H1 (cell line): ENCODE measurements at regions not wholly inside any gene's neighbourhood (a gene's known extent, or its start where the extent isn't known, plus 50 kb on each side); places are given as distances from the start of the nearest gene placed in this dataset.

Experiments
- CTCF ChIA-PET: fragments of 300-600 bp; sonication (Branson Sonifier 250); formaldehyde crosslinking; loops from one replicate; lab custom pipeline; 2021; ENCODE audit not compliant: partially characterized antibody; lab: Charles Lee
- POLR2A ChIA-PET: fragments of 300-600 bp; sonication (Branson Sonifier 250); formaldehyde crosslinking; loops from one replicate; lab custom pipeline; 2021; ENCODE audit warnings: inconsistent platforms; ENCODE audit not compliant: partially characterized antibody; lab: Charles Lee
- DNase-seq, 2 experiments: peaks; one replicate each; pipeline versions ENCODE4 v3.0.0 to v3.0.0-alpha.2; 2010 to 2022; ENCODE audit warnings: low spot score in 2 of 2, low read depth in 1 of 2, mixed read lengths in 1 of 2
- FAIRE-seq: peaks from 2 replicates; lab custom pipeline; 2011; peaks lifted over from hg19 to GRCh38; lab: Jason Lieb, UNC
- H2AFZ ChIP-seq: 2 replicates; pipeline ENCODE4 v1.8.1; 2012; ENCODE audit warnings: low read length, inconsistent platforms
- H2AK5ac ChIP-seq: 2 replicates; pipeline ENCODE4 v1.6.1; 2013; ENCODE audit warnings: low read depth, low read length
- H2BK120ac ChIP-seq: replicated peaks from 2 replicates; pipeline ENCODE3; 2013; ENCODE audit warnings: low read depth, low read length, inconsistent platforms
- H2BK12ac ChIP-seq: 2 replicates; pipeline ENCODE4 v1.6.1; 2013; ENCODE audit warnings: low read depth, low read length
- H2BK15ac ChIP-seq: 2 replicates; pipeline ENCODE4 v1.6.1; 2013; ENCODE audit warnings: low read length
- H2BK20ac ChIP-seq: 2 replicates; pipeline ENCODE4 v1.6.1; 2013; ENCODE audit warnings: low read length
- H2BK5ac ChIP-seq: 2 replicates; pipeline ENCODE4 v1.6.1; 2013; ENCODE audit warnings: low read depth, low read length
- H3K14ac ChIP-seq: 2 replicates; pipeline ENCODE4 v1.6.1; 2013; ENCODE audit warnings: inconsistent platforms; ENCODE audit not compliant: insufficient read length
- H3K18ac ChIP-seq: 2 replicates; pipeline ENCODE4 v1.6.1; 2013; ENCODE audit warnings: low read length; ENCODE audit errors: extremely low read depth
- H3K23ac ChIP-seq: 2 replicates; pipeline ENCODE4 v1.6.1; 2013; ENCODE audit warnings: inconsistent platforms; ENCODE audit not compliant: insufficient read length
- H3K23me2 ChIP-seq: 2 replicates; pipeline ENCODE4 v1.6.1; 2013; ENCODE audit warnings: low read depth, low read length
- H3K27ac ChIP-seq: 2 replicates; pipeline ENCODE4 v1.6.1; 2011; ENCODE audit warnings: low read depth, low read length, inconsistent platforms
- H3K27me3 ChIP-seq, 4 experiments: replicated peaks in 1 of 4; 1 replicate in 1 of 4; 2 replicates in 3 of 4; pipeline versions ENCODE4 v1.6.1 to v1.8.1; 2011 to 2013; ENCODE audit warnings: low read length in 3 of 4, mild to moderate bottlenecking in 3 of 4, inconsistent platforms in 2 of 4, mixed read lengths in 2 of 4, moderate library complexity in 1 of 4; ENCODE audit not compliant: control insufficient read depth in 3 of 4, insufficient read depth in 3 of 4; ENCODE audit errors: extremely low read depth in 1 of 4
- H3K36me3 ChIP-seq, 4 experiments: 2 replicates each; pipeline versions ENCODE4 v1.6.1 to v1.8.1; 2011 to 2013; ENCODE audit warnings: mild to moderate bottlenecking in 4 of 4, low read length in 3 of 4, moderate library complexity in 2 of 4, control low read depth in 1 of 4, inconsistent platforms in 1 of 4; ENCODE audit not compliant: insufficient read depth in 4 of 4, control insufficient read depth in 2 of 4
- H3K4ac ChIP-seq: replicated peaks from 2 replicates; pipeline ENCODE3; 2013; ENCODE audit warnings: low read length, low read depth, mixed read lengths, inconsistent platforms; ENCODE audit not compliant: insufficient read length
- H3K4me1 ChIP-seq, 4 experiments: replicated peaks in 1 of 4; 1 replicate in 1 of 4; 2 replicates in 3 of 4; pipeline versions ENCODE4 v1.6.1 to v1.8.1; 2011 to 2013; ENCODE audit warnings: low read length in 3 of 4, inconsistent platforms in 2 of 4, mixed read lengths in 1 of 4; ENCODE audit not compliant: insufficient read depth in 4 of 4, control insufficient read depth in 3 of 4
- H3K4me2 ChIP-seq, 2 experiments: 2 replicates each; pipeline versions ENCODE4 v1.6.1 to v1.8.1; 2011 to 2013; ENCODE audit warnings: low read depth in 2 of 2, low read length in 2 of 2, control low read depth in 1 of 2, inconsistent platforms in 1 of 2, mild to moderate bottlenecking in 1 of 2; ENCODE audit not compliant: insufficient read depth in 1 of 2
- H3K4me3 ChIP-seq, 4 experiments: fragments of 200-600, 300-600 bp in 1 of 4; sonication (generic), shearing (Covaris generic), sonication (Bioruptor Twin) in 1 of 4; 2 replicates each; pipeline versions ENCODE4 v1.5.1 to v1.8.1; 2011 to 2016; ENCODE audit warnings: low read length in 4 of 4, low read depth in 3 of 4, control low read depth in 2 of 4, inconsistent platforms in 2 of 4, mild to moderate bottlenecking in 2 of 4, mixed read lengths in 1 of 4, moderate library complexity in 1 of 4; ENCODE audit not compliant: insufficient read depth in 2 of 4; ENCODE audit errors: extremely low read depth in 1 of 4
- H3K56ac ChIP-seq: replicated peaks from 2 replicates; pipeline ENCODE3; 2013; ENCODE audit warnings: low read depth, mild to moderate bottlenecking, mixed read lengths, low read length, inconsistent platforms; ENCODE audit not compliant: insufficient read length
- H3K79me1 ChIP-seq: 2 replicates; pipeline ENCODE4 v1.6.1; 2013; ENCODE audit warnings: low read depth, low read length, control low read depth
- H3K79me2 ChIP-seq, 2 experiments: 2 replicates each; pipeline versions ENCODE4 v1.6.1 to v1.8.1; 2012 to 2013; ENCODE audit warnings: low read length in 2 of 2, mild to moderate bottlenecking in 2 of 2, inconsistent platforms in 1 of 2; ENCODE audit not compliant: insufficient read depth in 2 of 2, control insufficient read depth in 1 of 2
- H3K9ac ChIP-seq, 4 experiments: replicated peaks in 1 of 4; 1 replicate in 1 of 4; 2 replicates in 3 of 4; pipeline versions ENCODE4 v1.6.1 to v1.8.1; 2011 to 2013; ENCODE audit warnings: low read depth in 3 of 4, low read length in 3 of 4, control low read depth in 2 of 4, mild to moderate bottlenecking in 2 of 4, moderate library complexity in 2 of 4, inconsistent platforms in 1 of 4; ENCODE audit errors: extremely low read depth in 1 of 4
- H3K9me3 ChIP-seq, 2 experiments: 2 replicates each; pipeline versions ENCODE4 v1.6.1 to v1.8.1; 2012 to 2013; ENCODE audit warnings: mild to moderate bottlenecking in 2 of 2, moderate library complexity in 2 of 2, control low read depth in 1 of 2, inconsistent platforms in 1 of 2, low read depth in 1 of 2, low read length in 1 of 2, mixed read lengths in 1 of 2; ENCODE audit not compliant: insufficient read depth in 2 of 2
- H4K20me1 ChIP-seq, 2 experiments: replicated peaks in 1 of 2; 2 replicates each; pipeline versions ENCODE3 to v1.8.1; 2011 to 2013; ENCODE audit warnings: inconsistent platforms in 2 of 2, low read length in 2 of 2, mild to moderate bottlenecking in 1 of 2; ENCODE audit not compliant: insufficient read depth in 2 of 2, control insufficient read depth in 1 of 2
- H4K5ac ChIP-seq: 2 replicates; pipeline ENCODE4 v1.6.1; 2013; ENCODE audit warnings: low read length, low read depth, mixed read lengths, inconsistent platforms; ENCODE audit not compliant: insufficient read length
- H4K8ac ChIP-seq: 2 replicates; pipeline ENCODE4 v1.8.0; 2013; ENCODE audit warnings: mild to moderate bottlenecking, moderate library complexity, low read length, inconsistent platforms; ENCODE audit not compliant: insufficient read depth; ENCODE audit errors: extremely low read depth
- H4K91ac ChIP-seq: replicated peaks from 2 replicates; pipeline ENCODE3; 2013; ENCODE audit warnings: low read length, mixed read lengths, inconsistent platforms; ENCODE audit not compliant: insufficient read length
- CBX5 ChIP-seq: fragments of 300-800, 300-1000 bp; sonication (generic); IDR thresholded peaks from 2 replicates; pipeline ENCODE4 v1.7.1; 2016; ENCODE audit warnings: antibody characterized with exemption, low read length, low read depth
- CHD1 ChIP-seq: IDR thresholded peaks from 2 replicates; pipeline ENCODE4 v1.6.1; 2012; ENCODE audit warnings: low read depth, low read length, improper control_type of control experiment
- CREB1 ChIP-seq: IDR thresholded peaks from 2 replicates; pipeline ENCODE4 v1.6.1; 2012; ENCODE audit warnings: inconsistent platforms
- KDM1A ChIP-seq: fragments of 200-600, 300-600 bp; sonication (generic); IDR thresholded peaks from 2 replicates; pipeline ENCODE4 v1.7.1; 2016; ENCODE audit warnings: mild to moderate bottlenecking, low read length, borderline replicate concordance
- MAX ChIP-seq: IDR thresholded peaks from 2 replicates; pipeline ENCODE4 v1.6.1; 2012; ENCODE audit warnings: inconsistent platforms
- NANOG ChIP-seq: IDR thresholded peaks from 2 replicates; pipeline ENCODE4 v1.6.1; 2011; ENCODE audit warnings: low read length, low read depth, mild to moderate bottlenecking, inconsistent platforms; ENCODE audit not compliant: insufficient read depth, poor library complexity, severe bottlenecking
- NRF1 ChIP-seq: IDR thresholded peaks from 2 replicates; pipeline ENCODE4 v1.6.1; 2011; ENCODE audit warnings: mild to moderate bottlenecking, low read depth, low read length, improper control_type of control experiment
- SIN3A ChIP-seq, 2 experiments: IDR thresholded peaks in 1 of 2; conservative IDR thresholded peaks in 1 of 2; 2 replicates each; pipeline ENCODE4 v1.6.1; 2011 to 2012; ENCODE audit warnings: low read length in 2 of 2, improper control_type of control experiment in 1 of 2, low read depth in 1 of 2, mild to moderate bottlenecking in 1 of 2
- SP1 ChIP-seq: IDR thresholded peaks from 2 replicates; pipeline ENCODE4 v1.6.1; 2011; ENCODE audit warnings: low read depth, low read length
- TAF1 ChIP-seq: IDR thresholded peaks from 2 replicates; pipeline ENCODE4 v1.6.1; 2011; ENCODE audit warnings: mild to moderate bottlenecking, low read depth, low read length
- TAF7 ChIP-seq: optimal IDR thresholded peaks from 2 replicates; pipeline ENCODE3; 2011; ENCODE audit warnings: low read depth, mild to moderate bottlenecking, inconsistent platforms, low read length, moderate library complexity, borderline replicate concordance
- WGBS, 2 experiments: shearing (Covaris generic) in 1 of 2; methylation state at CpG; one replicate each; pipeline versions ENCODE4 v1.1.6 to v1.1.7; 2013 to 2015; ENCODE audit warnings: low lambda C conversion rate in 2 of 2, mixed read lengths in 2 of 2, inconsistent platforms in 1 of 2, low coverage in 1 of 2, missing lambda C conversion rate in 1 of 2; ENCODE audit not compliant: insufficient replicate concordance in 2 of 2, insufficient coverage in 1 of 2, insufficient read length in 1 of 2; ENCODE audit errors: extremely low coverage in 1 of 2, missing lambda C conversion rate in 1 of 2; 5-methylcytosine and 5-hydroxymethylcytosine counted together
- TF ChIP-seq, protein P1 (sequence below): IDR thresholded peaks from 2 replicates; pipeline ENCODE4 v1.6.1; 2012; ENCODE audit warnings: low read length, inconsistent platforms

- Histone ChIP-seq H3K14ac (no peak overlapping the region), H2BK12ac (no peak overlapping the region), H2AK5ac (no peak overlapping the region), H3K4me2 (no peak overlapping the region), H3K23me2 (no peaks in the 10 kb centered on the region), H3K18ac (no peak overlapping the region), H3K4me1 (no peaks in the 10 kb centered on the region), H2BK15ac (no peak overlapping the region), H2BK20ac (no peak overlapping the region), H3K27me3 (no peaks in the 10 kb centered on the region), H3K27ac (no peak overlapping the region), H3K79me1 (no peaks in the 10 kb centered on the region), H2BK5ac (no peak overlapping the region), H4K8ac (no peak overlapping the region), H3K56ac (no peak overlapping the region), H3K9ac (no peak overlapping the region), H3K4ac (no peak overlapping the region), H3K79me2 (no peaks in the 10 kb centered on the region), H2AFZ (no peak overlapping the region), H4K91ac (no peak overlapping the region), H3K36me3 (no peaks in the 10 kb centered on the region), H3K9me3 (no peaks in the 10 kb centered on the region), H2BK120ac (no peak overlapping the region), H3K23ac (no peak overlapping the region), H4K5ac (no peak overlapping the region), H3K4me3 (no peak overlapping the region), H4K20me1 (no peaks in the 10 kb centered on the region)
- CTCF ChIA-PET = interaction anchor here (0.7 to 6.6 kb wide), 5 partner anchors 9 to 258 kb away, joined by 3 to 69 read pairs (median 5); no protein-coding TSS in a partner anchor
- TF ChIP-seq MAX = no peak
- TF ChIP-seq NRF1 = no peak
- TF ChIP-seq NANOG = no peak
- TF ChIP-seq SP1 = no peak
- no peak for TF ChIP-seq KDM1A
- no peak for TF ChIP-seq TAF7
- TF ChIP-seq CHD1 = no peak
- no peak for TF ChIP-seq TAF1
- no peak for TF ChIP-seq SIN3A (conservative IDR thresholded peaks at IDR 0.05 in 1 of 2, IDR thresholded peaks at IDR 0.05 in 1 of 2; ENCODE audit: low read depth in 1 of 2, low read length in 2 of 2)
- TF ChIP-seq CBX5 = no peak
- TF ChIP-seq, protein P1, sequence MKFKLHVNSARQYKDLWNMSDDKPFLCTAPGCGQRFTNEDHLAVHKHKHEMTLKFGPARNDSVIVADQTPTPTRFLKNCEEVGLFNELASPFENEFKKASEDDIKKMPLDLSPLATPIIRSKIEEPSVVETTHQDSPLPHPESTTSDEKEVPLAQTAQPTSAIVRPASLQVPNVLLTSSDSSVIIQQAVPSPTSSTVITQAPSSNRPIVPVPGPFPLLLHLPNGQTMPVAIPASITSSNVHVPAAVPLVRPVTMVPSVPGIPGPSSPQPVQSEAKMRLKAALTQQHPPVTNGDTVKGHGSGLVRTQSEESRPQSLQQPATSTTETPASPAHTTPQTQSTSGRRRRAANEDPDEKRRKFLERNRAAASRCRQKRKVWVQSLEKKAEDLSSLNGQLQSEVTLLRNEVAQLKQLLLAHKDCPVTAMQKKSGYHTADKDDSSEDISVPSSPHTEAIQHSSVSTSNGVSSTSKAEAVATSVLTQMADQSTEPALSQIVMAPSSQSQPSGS = no peak
- TF ChIP-seq CREB1 = no peak
- no peak for FAIRE-seq
- DNase-seq = no peak
- POLR2A ChIA-PET = no interaction called here
- 88% methylated on average over 2 of the region's 2 CpGs; no CpG with 5 or more reads in 1 of the 2 experiments for WGBS, 2 experiments
These were observed 292.3 kb downstream of the DTWD2 start for GRCh38 chr5:118696076-118696475.
